Panc1 (cell line): ENCODE measurements at regions not wholly inside any gene's neighbourhood (a gene's known extent, or its start where the extent isn't known, plus 50 kb on each side); places are given as distances from the start of the nearest gene placed in this dataset.

Experiments
- CTCF ChIP-seq: fragments of 450-650 bp; IDR thresholded peaks from 2 replicates; pipeline ENCODE4 v1.5.1; 2017; ENCODE audit warnings: mild to moderate bottlenecking
- POLR2AphosphoS5 ChIP-seq: IDR thresholded peaks from 2 replicates; pipeline ENCODE4 v1.6.1; 2012; ENCODE audit warnings: mild to moderate bottlenecking, low read depth, low read length, moderate library complexity
- TCF7L2 ChIP-seq: IDR thresholded peaks from 2 replicates; pipeline ENCODE4 v1.6.1; 2011; ENCODE audit warnings: mild to moderate bottlenecking, low read depth, low read length, inconsistent platforms

GRCh38 chr4:171340258-171340657, 472.9 kb upstream of the GALNTL6 start:
- no peak for TF ChIP-seq CTCF
- no peak for TF ChIP-seq POLR2AphosphoS5
- no peak for TF ChIP-seq TCF7L2
